Neural cell (in vitro differentiated cells): ENCODE measurements at regions not wholly inside any gene's neighbourhood (a gene's known extent, or its start where the extent isn't known, plus 50 kb on each side); places are given as distances from the start of the nearest gene placed in this dataset.

ENCODE experiments used
- H2AFZ ChIP-seq: fragments of 200-600, 300-800 bp; sonication (generic), shearing (Covaris generic); 2 replicates; pipeline ENCODE4 v1.6.0; 2014; ENCODE audit warnings: low read depth, mild to moderate bottlenecking, antibody characterized with exemption, low read length, moderate library complexity
- H3F3A ChIP-seq: fragments of 200-600 bp; shearing (Covaris generic); 2 replicates; pipeline ENCODE4 v1.6.1; 2016; ENCODE audit warnings: mild to moderate bottlenecking, moderate library complexity, mixed read lengths, antibody characterized with exemption, low read length; ENCODE audit not compliant: insufficient read depth, poor library complexity, severe bottlenecking
- H3K27ac ChIP-seq: fragments of 200-600, 300-800 bp; sonication (generic), shearing (Covaris generic); 2 replicates; pipeline ENCODE4 v1.5.1; 2014; ENCODE audit warnings: mild to moderate bottlenecking, low read length, moderate library complexity
- H3K27me3 ChIP-seq: fragments of 300-800, 200-600 bp; sonication (generic), shearing (Covaris generic); 2 replicates; pipeline ENCODE4 v1.6.0; 2014; ENCODE audit warnings: mild to moderate bottlenecking, low read depth, low read length, moderate library complexity; ENCODE audit not compliant: insufficient read depth
- H3K36me3 ChIP-seq: fragments of 300-800, 200-600 bp; sonication (generic), shearing (Covaris generic); 2 replicates; pipeline ENCODE4 v1.5.1; 2014; ENCODE audit warnings: mild to moderate bottlenecking, antibody characterized with exemption, low read length, moderate library complexity; ENCODE audit not compliant: insufficient read depth
- H3K4me2 ChIP-seq: fragments of 300-800, 200-600 bp; sonication (generic), shearing (Covaris generic); 2 replicates; pipeline ENCODE4 v1.6.0; 2014; ENCODE audit warnings: mild to moderate bottlenecking, low read length
- H3K4me3 ChIP-seq: fragments of 300-800, 200-600 bp; sonication (generic), shearing (Covaris generic); 2 replicates; pipeline ENCODE4 v1.5.1; 2014; ENCODE audit warnings: mild to moderate bottlenecking, low read length, moderate library complexity
- H3K79me2 ChIP-seq: fragments of 200-600 bp; shearing (Covaris generic); replicated peaks from 2 replicates; pipeline ENCODE4 v1.6.0; 2014; ENCODE audit warnings: mild to moderate bottlenecking, low read length, moderate library complexity; ENCODE audit not compliant: insufficient read depth
- H3K9ac ChIP-seq: fragments of 300-800, 200-600 bp; sonication (generic), shearing (Covaris generic); 2 replicates; pipeline ENCODE4 v1.6.1; 2016; ENCODE audit warnings: mild to moderate bottlenecking, low read length, mixed read lengths
- H3K9me2 ChIP-seq: fragments of 200-600 bp; shearing (Covaris generic); 2 replicates; pipeline ENCODE4 v1.6.1; 2016; ENCODE audit warnings: mild to moderate bottlenecking, low read length, mixed read lengths; ENCODE audit not compliant: insufficient read depth
- H3K9me3 ChIP-seq: fragments of 200-600, 300-800 bp; sonication (generic), shearing (Covaris generic); 2 replicates; pipeline ENCODE4 v1.6.1; 2016; ENCODE audit warnings: mild to moderate bottlenecking, mixed run types, low read length, moderate library complexity, mixed read lengths
- H4K20me1 ChIP-seq: fragments of 200-600 bp; shearing (Covaris generic); 2 replicates; pipeline ENCODE4 v1.6.1; 2016; ENCODE audit warnings: mild to moderate bottlenecking, mixed run types; ENCODE audit not compliant: insufficient read depth
- EP300 ChIP-seq: fragments of 450-650 bp; conservative IDR thresholded peaks from 2 replicates; pipeline ENCODE4 v1.6.1; 2014; ENCODE audit warnings: antibody characterized with exemption, mild to moderate bottlenecking, moderate library complexity; ENCODE audit not compliant: poor library complexity, severe bottlenecking
- EZH2 ChIP-seq: fragments of 200-600, 300-800 bp; shearing (Covaris generic), sonication (generic); IDR thresholded peaks from 2 replicates; pipeline ENCODE4 v1.6.1; 2014; ENCODE audit warnings: antibody characterized with exemption, low read length, borderline replicate concordance, mild to moderate bottlenecking; ENCODE audit not compliant: insufficient read depth, poor library complexity, severe bottlenecking
- MXI1 ChIP-seq: fragments of 450-650 bp; conservative IDR thresholded peaks from 2 replicates; pipeline ENCODE4 v1.6.1; 2014; ENCODE audit warnings: antibody characterized with exemption, mild to moderate bottlenecking; ENCODE audit not compliant: poor library complexity, severe bottlenecking
- POLR2AphosphoS5 ChIP-seq: IDR thresholded peaks from 2 replicates; pipeline ENCODE4 v1.6.1; 2012
- REST ChIP-seq: IDR thresholded peaks from 2 replicates; pipeline ENCODE4 v1.6.1; 2012; ENCODE audit warnings: borderline replicate concordance
- TAF1 ChIP-seq: IDR thresholded peaks from 2 replicates; pipeline ENCODE4 v1.6.1; 2012; ENCODE audit warnings: low read depth
- TF ChIP-seq, protein P1 (sequence below): fragments of 450-650 bp; IDR thresholded peaks from 2 replicates; pipeline ENCODE4 v1.5.1; 2014; ENCODE audit warnings: antibody characterized with exemption, mild to moderate bottlenecking, moderate library complexity; ENCODE audit not compliant: poor library complexity, severe bottlenecking

DNA sequence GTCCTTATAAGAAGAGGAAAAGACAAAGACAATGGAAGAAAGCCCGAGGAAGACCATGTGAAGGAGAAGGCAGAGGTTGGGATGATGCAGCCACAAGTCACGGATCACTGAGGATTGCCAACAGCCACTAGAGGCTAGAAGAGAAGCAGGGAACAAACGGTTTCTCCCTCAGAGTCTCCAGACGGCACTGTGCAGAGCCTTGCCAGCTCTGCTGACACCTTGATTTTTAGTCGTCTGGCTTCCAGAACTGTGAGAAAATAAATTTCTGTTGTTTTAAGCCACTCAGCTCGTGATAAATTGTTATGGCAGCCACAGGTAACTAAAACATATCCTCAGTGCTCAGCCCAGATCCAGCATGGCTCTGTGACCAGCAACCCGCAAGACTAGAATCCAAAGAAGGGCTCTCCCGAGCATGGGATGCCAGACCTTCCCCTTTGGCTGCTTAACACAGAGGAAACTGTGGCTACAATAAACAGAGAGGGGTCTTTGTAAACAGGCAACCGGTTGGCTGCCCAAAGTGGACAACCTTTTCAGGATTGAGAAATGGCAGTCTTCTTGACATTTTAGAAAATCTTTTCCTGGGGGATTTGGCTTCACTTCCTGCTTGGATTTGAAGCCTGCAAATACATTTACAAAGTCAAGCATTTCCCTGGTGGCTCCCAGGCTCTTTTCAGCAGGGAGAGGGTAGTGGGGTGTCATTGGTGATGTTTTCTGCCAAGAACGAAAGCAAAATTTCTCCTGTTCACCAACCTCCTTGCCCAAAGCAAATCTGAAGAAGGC lies 88.7 kb upstream of the ADPGK start:
- no peak overlapping the region for H3K27ac ChIP-seq
- no peaks in the 10 kb centered on the region for H3K9me3 ChIP-seq
- H2AFZ ChIP-seq = no peak overlapping the region
- no peak overlapping the region for H3K4me2 ChIP-seq
- H3K36me3 ChIP-seq = no peaks in the 10 kb centered on the region
- no peak overlapping the region for H3K4me3 ChIP-seq
- H3K9me2 ChIP-seq = no peaks in the 10 kb centered on the region
- no peak overlapping the region for H3K9ac ChIP-seq
- H4K20me1 ChIP-seq = no peaks in the 10 kb centered on the region
- no peaks in the 10 kb centered on the region for H3K27me3 ChIP-seq
- no peaks in the 10 kb centered on the region for H3K79me2 ChIP-seq
- H3F3A ChIP-seq = no peaks in the 10 kb centered on the region
- no peak for TF ChIP-seq REST
- TF ChIP-seq EZH2 = no peak
- no peak for TF ChIP-seq TAF1
- TF ChIP-seq, protein P1, sequence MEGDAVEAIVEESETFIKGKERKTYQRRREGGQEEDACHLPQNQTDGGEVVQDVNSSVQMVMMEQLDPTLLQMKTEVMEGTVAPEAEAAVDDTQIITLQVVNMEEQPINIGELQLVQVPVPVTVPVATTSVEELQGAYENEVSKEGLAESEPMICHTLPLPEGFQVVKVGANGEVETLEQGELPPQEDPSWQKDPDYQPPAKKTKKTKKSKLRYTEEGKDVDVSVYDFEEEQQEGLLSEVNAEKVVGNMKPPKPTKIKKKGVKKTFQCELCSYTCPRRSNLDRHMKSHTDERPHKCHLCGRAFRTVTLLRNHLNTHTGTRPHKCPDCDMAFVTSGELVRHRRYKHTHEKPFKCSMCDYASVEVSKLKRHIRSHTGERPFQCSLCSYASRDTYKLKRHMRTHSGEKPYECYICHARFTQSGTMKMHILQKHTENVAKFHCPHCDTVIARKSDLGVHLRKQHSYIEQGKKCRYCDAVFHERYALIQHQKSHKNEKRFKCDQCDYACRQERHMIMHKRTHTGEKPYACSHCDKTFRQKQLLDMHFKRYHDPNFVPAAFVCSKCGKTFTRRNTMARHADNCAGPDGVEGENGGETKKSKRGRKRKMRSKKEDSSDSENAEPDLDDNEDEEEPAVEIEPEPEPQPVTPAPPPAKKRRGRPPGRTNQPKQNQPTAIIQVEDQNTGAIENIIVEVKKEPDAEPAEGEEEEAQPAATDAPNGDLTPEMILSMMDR = no peak
- TF ChIP-seq MXI1 = no peak
- no peak for TF ChIP-seq POLR2AphosphoS5

- Histone ChIP-seq H3K9me2 (no peaks in the 10 kb centered on the region), H3F3A (no peaks in the 10 kb centered on the region), H3K27me3 (no peaks in the 10 kb centered on the region), H3K9ac (no peak overlapping the region), H3K79me2 (no peaks in the 10 kb centered on the region), H3K9me3 (no peaks in the 10 kb centered on the region), H3K4me3 (no peak overlapping the region), H3K36me3 (no peaks in the 10 kb centered on the region), H3K27ac (no peak overlapping the region), H3K4me2 (no peak overlapping the region), H2AFZ (no peak overlapping the region), H4K20me1 (no peaks in the 10 kb centered on the region)
- TF ChIP-seq EP300 = no peak
Measured at GRCh38 chr15:72866866-72867616, 83.5 kb upstream of the ADPGK start.
